ENCODE measurements at regions not wholly inside any gene's neighbourhood (a gene's known extent, or its start where the extent isn't known, plus 50 kb on each side); places are given as distances from the start of the nearest gene placed in this dataset.

GRCh38 chr20:9919271-9920014, 80.6 kb upstream of the PAK5 start:
- no peak for DNase-seq (ENCODE audit: low spot score)

GRCh38 chr20:9918348-9918747, 79.5 kb upstream of the PAK5 start:
- no peak for DNase-seq (ENCODE audit: low spot score)

- DNase-seq (ENCODE audit: low spot score): no peak
Observed at GRCh38 chr20:9916761-9917160, 77.9 kb upstream of the PAK5 start.

- peak; percentile 64 for DNase-seq (ENCODE audit: low spot score)
Observed at GRCh38 chr20:9912858-9913434, 74.1 kb upstream of the PAK5 start.

- DNase-seq (ENCODE audit: low spot score): no peak
Observed at GRCh38 chr20:9912290-9912689, 73.4 kb upstream of the PAK5 start.

GRCh38 chr20:9911519-9911918, 72.6 kb upstream of the PAK5 start:
- DNase-seq (ENCODE audit: low spot score): no peak

- DNase-seq (ENCODE audit: low spot score): no peak
Observed at GRCh38 chr20:9909167-9909566, 70.3 kb upstream of the PAK5 start.

- DNase-seq (ENCODE audit: low spot score): no peak
Observed at GRCh38 chr20:9903048-9903655, 64.3 kb upstream of the PAK5 start.

- no peak for DNase-seq (ENCODE audit: low spot score)
Observed at GRCh38 chr20:9889270-9889981, 50.5 kb upstream of the PAK5 start.
